ENCODE measurements at regions not wholly inside any gene's neighbourhood (a gene's known extent, or its start where the extent isn't known, plus 50 kb on each side); places are given as distances from the start of the nearest gene placed in this dataset.
A peak's percentile ranks its signal among the peaks of the same experiment; 100 is the strongest.

DNA sequence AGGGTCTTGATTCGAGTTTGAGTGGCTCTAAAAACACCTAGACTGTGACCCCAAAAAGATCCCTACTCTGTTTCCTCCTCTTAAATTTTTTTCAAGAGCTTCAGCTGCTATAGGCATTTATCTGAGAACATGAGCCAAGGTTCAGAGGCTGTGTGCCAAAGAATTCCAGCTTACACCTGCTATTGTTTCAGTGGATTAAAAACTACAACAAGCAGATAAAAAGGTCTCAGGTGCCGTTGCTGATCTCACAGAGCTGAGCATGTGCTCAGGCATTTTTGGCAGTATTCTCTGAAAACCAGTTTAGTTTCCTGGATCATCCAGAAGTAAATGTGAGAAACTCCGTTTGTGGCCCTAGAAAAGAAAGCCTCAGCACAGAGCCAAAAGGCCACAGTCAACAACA is 349.2 kb downstream of the DEPDC1B start:
- no peaks in the 10 kb centered on the region for H3K27me3 ChIP-seq (ENCODE audit: insufficient read depth, poor library complexity, severe bottlenecking)
- no peak overlapping the region for H3K4me3 ChIP-seq (ENCODE audit: severe bottlenecking)
- H3K27ac ChIP-seq (ENCODE audit: poor library complexity, severe bottlenecking) = no peak overlapping the region
- no peak for ATAC-seq (ENCODE audit: low read depth)
- H3K4me1 ChIP-seq (ENCODE audit: insufficient read depth, poor library complexity, severe bottlenecking) = no peaks in the 10 kb centered on the region
- no peak for DNase-seq (ENCODE audit: low spot score)
- TF ChIP-seq, protein P1, sequence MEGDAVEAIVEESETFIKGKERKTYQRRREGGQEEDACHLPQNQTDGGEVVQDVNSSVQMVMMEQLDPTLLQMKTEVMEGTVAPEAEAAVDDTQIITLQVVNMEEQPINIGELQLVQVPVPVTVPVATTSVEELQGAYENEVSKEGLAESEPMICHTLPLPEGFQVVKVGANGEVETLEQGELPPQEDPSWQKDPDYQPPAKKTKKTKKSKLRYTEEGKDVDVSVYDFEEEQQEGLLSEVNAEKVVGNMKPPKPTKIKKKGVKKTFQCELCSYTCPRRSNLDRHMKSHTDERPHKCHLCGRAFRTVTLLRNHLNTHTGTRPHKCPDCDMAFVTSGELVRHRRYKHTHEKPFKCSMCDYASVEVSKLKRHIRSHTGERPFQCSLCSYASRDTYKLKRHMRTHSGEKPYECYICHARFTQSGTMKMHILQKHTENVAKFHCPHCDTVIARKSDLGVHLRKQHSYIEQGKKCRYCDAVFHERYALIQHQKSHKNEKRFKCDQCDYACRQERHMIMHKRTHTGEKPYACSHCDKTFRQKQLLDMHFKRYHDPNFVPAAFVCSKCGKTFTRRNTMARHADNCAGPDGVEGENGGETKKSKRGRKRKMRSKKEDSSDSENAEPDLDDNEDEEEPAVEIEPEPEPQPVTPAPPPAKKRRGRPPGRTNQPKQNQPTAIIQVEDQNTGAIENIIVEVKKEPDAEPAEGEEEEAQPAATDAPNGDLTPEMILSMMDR (IDR thresholded peaks at IDR 0.05; ENCODE audit: poor library complexity, severe bottlenecking) = no peak
- no peaks in the 10 kb centered on the region for H3K9me3 ChIP-seq (ENCODE audit: severe bottlenecking)
- no peaks in the 10 kb centered on the region for H3K36me3 ChIP-seq (ENCODE audit: low read depth)

DNA sequence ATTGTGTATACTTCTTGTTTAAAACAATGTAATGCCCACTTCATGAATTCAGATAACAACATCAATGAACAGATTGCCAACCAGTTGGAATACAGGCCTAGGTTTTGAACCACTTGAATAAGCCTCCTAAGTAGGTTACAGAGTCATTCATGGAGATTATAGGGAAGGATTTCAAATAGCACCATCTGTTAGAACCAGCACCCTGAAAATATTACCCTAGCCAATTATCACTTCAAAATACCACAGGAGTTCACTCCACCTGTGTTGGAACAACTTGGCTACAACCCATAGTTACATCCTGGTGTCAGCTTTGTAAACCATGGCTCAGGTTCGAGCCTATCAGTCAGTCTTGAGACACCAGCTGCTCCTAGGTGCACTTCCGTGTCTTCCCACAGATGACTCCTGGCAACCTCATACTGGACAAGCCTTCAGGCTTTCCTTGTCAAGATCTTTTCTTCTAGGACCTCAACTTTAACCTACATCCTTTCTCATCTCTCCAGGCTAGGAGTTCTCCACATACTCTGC is 350.0 kb downstream of the DEPDC1B start:
- ATAC-seq (ENCODE audit: low read depth) (no peak), DNase-seq (ENCODE audit: low spot score) (no peak)
- no peaks in the 10 kb centered on the region for H3K27me3 ChIP-seq (ENCODE audit: insufficient read depth, poor library complexity, severe bottlenecking)
- no peak overlapping the region for H3K4me3 ChIP-seq (ENCODE audit: severe bottlenecking)
- no peaks in the 10 kb centered on the region for H3K9me3 ChIP-seq (ENCODE audit: severe bottlenecking)
- H3K27ac ChIP-seq (ENCODE audit: poor library complexity, severe bottlenecking) = no peak overlapping the region
- no peaks in the 10 kb centered on the region for H3K36me3 ChIP-seq (ENCODE audit: low read depth)
- no peaks in the 10 kb centered on the region for H3K4me1 ChIP-seq (ENCODE audit: insufficient read depth, poor library complexity, severe bottlenecking)
- TF ChIP-seq, protein P1 (IDR thresholded peaks at IDR 0.05; ENCODE audit: poor library complexity, severe bottlenecking) = no peak

DNA sequence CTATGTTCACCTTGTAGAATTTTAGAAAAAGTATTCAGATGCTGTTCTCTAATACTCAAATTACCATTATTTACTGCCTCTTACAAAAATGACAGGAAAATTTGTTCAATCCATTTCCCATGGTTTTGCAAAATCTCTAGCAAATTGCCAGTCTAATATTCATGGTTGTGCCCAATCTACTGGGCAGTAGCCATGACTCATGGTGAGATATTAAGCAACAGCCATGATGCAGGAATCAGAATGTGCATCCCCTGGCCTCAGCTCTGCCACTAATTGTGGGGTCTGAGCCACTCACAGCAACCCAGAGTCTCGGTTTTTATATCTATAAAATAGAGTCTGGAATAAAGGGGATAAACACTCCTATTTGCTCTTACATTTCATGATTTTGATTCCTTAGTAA is 353.6 kb downstream of the DEPDC1B start:
- DNase-seq (ENCODE audit: low spot score) (no peak), ATAC-seq (ENCODE audit: low read depth) (peak; percentile 64; the same call in 2 of the 3 replicates)
- no peak overlapping the region for H3K4me3 ChIP-seq (ENCODE audit: severe bottlenecking)
- no peaks in the 10 kb centered on the region for H3K27me3 ChIP-seq (ENCODE audit: insufficient read depth, poor library complexity, severe bottlenecking)
- TF ChIP-seq, protein P1 (IDR thresholded peaks at IDR 0.05; ENCODE audit: poor library complexity, severe bottlenecking) = no peak
- no peaks in the 10 kb centered on the region for H3K4me1 ChIP-seq (ENCODE audit: insufficient read depth, poor library complexity, severe bottlenecking)
- H3K9me3 ChIP-seq (ENCODE audit: severe bottlenecking) = no peaks in the 10 kb centered on the region
- H3K27ac ChIP-seq (ENCODE audit: poor library complexity, severe bottlenecking) = no peak overlapping the region
- H3K36me3 ChIP-seq (ENCODE audit: low read depth) = no peaks in the 10 kb centered on the region

DNA sequence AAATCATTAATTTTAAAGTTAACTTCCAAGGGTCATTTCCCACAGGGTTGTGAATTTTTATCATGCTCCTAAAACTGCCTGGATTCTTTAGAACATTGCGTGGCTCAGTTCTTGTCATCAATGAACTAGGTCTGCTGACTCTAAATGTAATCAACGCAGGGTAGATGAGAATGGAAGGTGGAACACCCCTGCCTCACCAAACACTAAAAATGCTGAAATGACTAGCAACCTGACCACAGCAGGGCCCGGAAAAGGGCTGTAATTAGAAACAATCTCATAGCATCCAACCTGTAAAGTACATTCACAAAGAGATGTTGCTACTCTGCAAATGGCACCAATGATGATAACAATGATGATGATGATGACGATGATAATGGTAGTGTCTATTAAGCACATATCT is 356.9 kb downstream of the DEPDC1B start:
- Histone ChIP-seq H3K27me3 (ENCODE audit: insufficient read depth, poor library complexity, severe bottlenecking) (no peaks in the 10 kb centered on the region), H3K9me3 (ENCODE audit: severe bottlenecking) (no peaks in the 10 kb centered on the region), H3K4me1 (ENCODE audit: insufficient read depth, poor library complexity, severe bottlenecking) (no peaks in the 10 kb centered on the region), H3K36me3 (ENCODE audit: low read depth) (no peaks in the 10 kb centered on the region), H3K27ac (ENCODE audit: poor library complexity, severe bottlenecking) (no peak overlapping the region), H3K4me3 (ENCODE audit: severe bottlenecking) (no peak overlapping the region)
- ATAC-seq (ENCODE audit: low read depth) (no peak), DNase-seq (ENCODE audit: low spot score) (no peak)
- TF ChIP-seq, protein P1 (IDR thresholded peaks at IDR 0.05; ENCODE audit: poor library complexity, severe bottlenecking) = no peak

DNA sequence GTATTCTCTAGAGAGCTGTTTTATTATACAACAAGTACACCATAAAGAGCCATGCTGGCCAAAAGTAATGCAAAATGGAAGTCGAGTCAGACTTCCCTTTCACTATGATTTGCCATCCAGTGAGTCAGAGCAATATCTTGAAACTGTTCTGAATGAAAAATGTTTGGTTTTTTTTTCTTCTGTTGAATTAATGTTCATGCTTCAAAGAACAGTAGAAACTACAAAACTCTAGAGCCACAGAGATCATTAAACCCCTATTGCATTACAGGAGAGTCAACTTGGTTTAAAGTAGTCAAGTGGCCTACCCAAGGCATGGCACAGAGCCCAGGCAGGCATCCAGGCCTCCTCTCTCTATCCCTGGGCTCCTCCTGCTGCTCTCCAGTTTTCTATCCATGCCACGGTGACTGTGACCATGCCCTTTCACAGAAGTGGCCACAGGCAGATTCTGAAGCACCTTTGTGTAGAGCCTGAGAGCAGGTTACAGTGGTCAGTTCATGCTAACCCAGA is 358.9 kb downstream of the DEPDC1B start:
- ATAC-seq (ENCODE audit: low read depth) (0 out of 3 replicates have a peak, but pooled peaks have one; percentile 25), DNase-seq (ENCODE audit: low spot score) (no peak)
- Histone ChIP-seq H3K27me3 (ENCODE audit: insufficient read depth, poor library complexity, severe bottlenecking) (no peaks in the 10 kb centered on the region), H3K27ac (ENCODE audit: poor library complexity, severe bottlenecking) (no peak overlapping the region), H3K4me1 (ENCODE audit: insufficient read depth, poor library complexity, severe bottlenecking) (no peaks in the 10 kb centered on the region), H3K4me3 (ENCODE audit: severe bottlenecking) (no peak overlapping the region), H3K9me3 (ENCODE audit: severe bottlenecking) (no peaks in the 10 kb centered on the region), H3K36me3 (ENCODE audit: low read depth) (no peaks in the 10 kb centered on the region)
- TF ChIP-seq, protein P1 (IDR thresholded peaks at IDR 0.05; ENCODE audit: poor library complexity, severe bottlenecking) = no peak

Measured in RWPE2 (cell line).